Endothelial cell of umbilical vein (primary cell): ENCODE measurements at regions not wholly inside any gene's neighbourhood (a gene's known extent, or its start where the extent isn't known, plus 50 kb on each side); places are given as distances from the start of the nearest gene placed in this dataset.

Experiments used
- BruUV-seq: library from RNA; stranded (reverse); fragments of 400-500 nt; replicated peaks from 2 replicates; lab custom pipeline; 2021; lab: Mats Ljungman, UMichigan
- CTCF ChIA-PET: fragments of 300-600, 350-600 bp; sonication (Branson Sonifier 250); formaldehyde crosslinking; loops from one replicate; lab custom pipeline; 2021; ENCODE audit warnings: antibody characterized with exemption, inconsistent platforms; lab: Charles Lee
- POLR2A ChIA-PET: fragments of 300-600, 350-600 bp; sonication (Branson Sonifier 250); formaldehyde crosslinking; loops from one replicate; lab custom pipeline; 2021; ENCODE audit warnings: antibody characterized with exemption, inconsistent platforms; lab: Charles Lee
- DNase-seq: peaks from one replicate; pipeline ENCODE4 v3.0.0-alpha.2; 2011; ENCODE audit warnings: low read depth, low spot score
- FAIRE-seq: peaks from 2 replicates; lab custom pipeline; 2011; peaks lifted over from hg19 to GRCh38; lab: Jason Lieb, UNC
- H2AFZ ChIP-seq: 2 replicates; pipeline ENCODE4 v1.6.0; 2012; ENCODE audit warnings: low read depth, low read length, control low read depth, inconsistent platforms
- H3K27ac ChIP-seq: 2 replicates; pipeline ENCODE4 v1.5.1; 2011; ENCODE audit warnings: low read depth, mild to moderate bottlenecking, control low read depth, low read length, moderate library complexity; ENCODE audit not compliant: insufficient read depth
- H3K27me3 ChIP-seq, 2 experiments: 2 replicates each; pipeline versions ENCODE4 v1.6.0 to v1.6.1; 2011; ENCODE audit warnings: low read length in 2 of 2, mixed read lengths in 1 of 2; ENCODE audit not compliant: control insufficient read depth in 2 of 2, insufficient read depth in 2 of 2
- H3K36me3 ChIP-seq, 2 experiments: 2 replicates in 1 of 2; 3 replicates in 1 of 2; pipeline ENCODE4 v1.5.1; 2011; ENCODE audit warnings: low read length in 2 of 2, mild to moderate bottlenecking in 1 of 2, moderate library complexity in 1 of 2; ENCODE audit not compliant: control insufficient read depth in 2 of 2, insufficient read depth in 2 of 2; ENCODE audit errors: extremely low read depth in 1 of 2
- H3K4me1 ChIP-seq: 3 replicates; pipeline ENCODE4 v1.5.1; 2011; ENCODE audit warnings: mild to moderate bottlenecking, low read length; ENCODE audit not compliant: control insufficient read depth, insufficient read depth; ENCODE audit errors: extremely low read depth
- H3K4me2 ChIP-seq: 2 replicates; pipeline ENCODE4 v1.6.1; 2011; ENCODE audit warnings: low read length, control low read depth, mixed read lengths; ENCODE audit not compliant: insufficient read depth
- H3K4me3 ChIP-seq, 3 experiments: fragments of 200-600 bp in 1 of 3; sonication (generic), shearing (Covaris generic) in 1 of 3; replicated peaks in 1 of 3; 2 replicates each; pipeline ENCODE4 v1.5.1; 2011 to 2016; ENCODE audit warnings: control low read depth in 3 of 3, low read length in 3 of 3, mild to moderate bottlenecking in 2 of 3, inconsistent platforms in 1 of 3, low read depth in 1 of 3, moderate library complexity in 1 of 3; ENCODE audit not compliant: insufficient read depth in 1 of 3
- H3K79me2 ChIP-seq: 2 replicates; pipeline ENCODE4 v1.6.0; 2012; ENCODE audit warnings: low read length, inconsistent platforms; ENCODE audit not compliant: control insufficient read depth, insufficient read depth
- H3K9ac ChIP-seq: replicated peaks from 2 replicates; pipeline ENCODE3; 2011; ENCODE audit warnings: low read length, control low read depth; ENCODE audit not compliant: insufficient read depth; ENCODE audit errors: extremely low read depth
- H3K9me1 ChIP-seq: replicated peaks from 3 replicates; pipeline ENCODE4 v1.6.0; 2011; ENCODE audit warnings: mild to moderate bottlenecking, low read length; ENCODE audit not compliant: control insufficient read depth, insufficient read depth; ENCODE audit errors: extremely low read depth
- H3K9me3 ChIP-seq: replicated peaks from 2 replicates; pipeline ENCODE4 v1.5.1; 2012; ENCODE audit warnings: low read length, inconsistent platforms; ENCODE audit not compliant: control insufficient read depth, insufficient read depth
- H4K20me1 ChIP-seq: replicated peaks from 2 replicates; pipeline ENCODE3; 2011; ENCODE audit warnings: mild to moderate bottlenecking, low read length; ENCODE audit not compliant: control insufficient read depth, insufficient read depth; ENCODE audit errors: extremely low read depth
- EZH2 ChIP-seq: IDR thresholded peaks from 2 replicates; pipeline ENCODE4 v1.6.1; 2012; ENCODE audit warnings: borderline replicate concordance, low read depth, mild to moderate bottlenecking, moderate library complexity, low read length, inconsistent platforms; ENCODE audit not compliant: severe bottlenecking
- FOS ChIP-seq: IDR thresholded peaks from 2 replicates; pipeline ENCODE4 v1.6.1; 2011; ENCODE audit warnings: mild to moderate bottlenecking, low read length, moderate library complexity, borderline replicate concordance; ENCODE audit not compliant: insufficient read depth
- GATA2 ChIP-seq: IDR thresholded peaks from 2 replicates; pipeline ENCODE4 v1.7.0; 2011; ENCODE audit warnings: low read depth, mild to moderate bottlenecking, moderate library complexity, mixed read lengths, low read length; ENCODE audit not compliant: insufficient read length, insufficient read depth
- JUN ChIP-seq: IDR thresholded peaks from 2 replicates; pipeline ENCODE4 v1.6.1; 2011; ENCODE audit warnings: borderline replicate concordance, low read depth; ENCODE audit not compliant: insufficient read length, insufficient read depth
- MYC ChIP-seq: IDR thresholded peaks from one replicate; pipeline ENCODE4 v1.6.1; 2011; ENCODE audit warnings: mild to moderate bottlenecking, low read depth, low read length
- POLR2A ChIP-seq: IDR thresholded peaks from 2 replicates; pipeline ENCODE4 v1.6.1; 2012; ENCODE audit warnings: low read depth, mild to moderate bottlenecking, control low read depth, low read length
- POLR2AphosphoS5 ChIP-seq: IDR thresholded peaks from 2 replicates; pipeline ENCODE4 v1.6.1; 2012; ENCODE audit warnings: low read depth, mild to moderate bottlenecking, control low read depth, low read length, moderate library complexity; ENCODE audit not compliant: insufficient read depth
- dilution Hi-C: fragments of 300-500 bp; cut with MboI; formaldehyde crosslinking; loops from one replicate; pipeline ENCODE4 v1.15.0; 2019; ENCODE audit warnings: low sequenced_read_pairs; ENCODE audit not compliant: extremely low pct_ligation_motif_present
- intact Hi-C: fragments of 100-400 bp; cut with micrococcal nuclease; formaldehyde crosslinking; loops from one replicate; pipeline ENCODE4 v1.10.0; 2022
- TF ChIP-seq, protein P1 (sequence below), 2 donors: IDR thresholded peaks; 1 replicate in 1 of 2; 2 replicates in 1 of 2; pipeline ENCODE4 v1.5.1; 2011; ENCODE audit warnings: low read length in 2 of 2, mild to moderate bottlenecking in 2 of 2, moderate library complexity in 2 of 2, control low read depth in 1 of 2, inconsistent platforms in 1 of 2, low read depth in 1 of 2; ENCODE audit not compliant: insufficient read depth in 1 of 2; ENCODE audit errors: extremely low read depth in 1 of 2
- TF ChIP-seq, protein P2 (sequence below): IDR thresholded peaks from 2 replicates; pipeline ENCODE4 v1.6.1; 2011; ENCODE audit not compliant: insufficient read depth, insufficient read length

GRCh38 chr6:156582509-156582992 lies 194.6 kb upstream of the ARID1B start:
- TF ChIP-seq EZH2 = no peak
- no peak for TF ChIP-seq POLR2A
- TF ChIP-seq, protein P1, sequence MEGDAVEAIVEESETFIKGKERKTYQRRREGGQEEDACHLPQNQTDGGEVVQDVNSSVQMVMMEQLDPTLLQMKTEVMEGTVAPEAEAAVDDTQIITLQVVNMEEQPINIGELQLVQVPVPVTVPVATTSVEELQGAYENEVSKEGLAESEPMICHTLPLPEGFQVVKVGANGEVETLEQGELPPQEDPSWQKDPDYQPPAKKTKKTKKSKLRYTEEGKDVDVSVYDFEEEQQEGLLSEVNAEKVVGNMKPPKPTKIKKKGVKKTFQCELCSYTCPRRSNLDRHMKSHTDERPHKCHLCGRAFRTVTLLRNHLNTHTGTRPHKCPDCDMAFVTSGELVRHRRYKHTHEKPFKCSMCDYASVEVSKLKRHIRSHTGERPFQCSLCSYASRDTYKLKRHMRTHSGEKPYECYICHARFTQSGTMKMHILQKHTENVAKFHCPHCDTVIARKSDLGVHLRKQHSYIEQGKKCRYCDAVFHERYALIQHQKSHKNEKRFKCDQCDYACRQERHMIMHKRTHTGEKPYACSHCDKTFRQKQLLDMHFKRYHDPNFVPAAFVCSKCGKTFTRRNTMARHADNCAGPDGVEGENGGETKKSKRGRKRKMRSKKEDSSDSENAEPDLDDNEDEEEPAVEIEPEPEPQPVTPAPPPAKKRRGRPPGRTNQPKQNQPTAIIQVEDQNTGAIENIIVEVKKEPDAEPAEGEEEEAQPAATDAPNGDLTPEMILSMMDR (IDR thresholded peaks at IDR 0.05; ENCODE audit: extremely low read depth in 1 of 2, insufficient read depth in 1 of 2, low read depth in 1 of 2, low read length in 2 of 2) = no peak
- DNase-seq (no peak), FAIRE-seq (no peak)
- ChIA-PET CTCF (no interaction called here), POLR2A (no interaction called here)
- H3K4me2 ChIP-seq = no peak overlapping the region
- H2AFZ ChIP-seq = no peak overlapping the region
- no peak overlapping the region for H3K27ac ChIP-seq
- no peaks in the 10 kb centered on the region for H3K79me2 ChIP-seq
- no peaks in the 10 kb centered on the region for H3K4me1 ChIP-seq
- no TSS peak for BruUV-seq
- dilution Hi-C loops = no loop called here
- H4K20me1 ChIP-seq = no peaks in the 10 kb centered on the region
- H3K9me3 ChIP-seq = no peaks in the 10 kb centered on the region
- no peaks in the 10 kb centered on the region for H3K27me3 ChIP-seq
- no peak overlapping the region for H3K4me3 ChIP-seq
- no peaks in the 10 kb centered on the region for H3K9me1 ChIP-seq
- intact Hi-C loops = no loop called here
- no peak overlapping the region for H3K9ac ChIP-seq
- no peaks in the 10 kb centered on the region for H3K36me3 ChIP-seq

DNA sequence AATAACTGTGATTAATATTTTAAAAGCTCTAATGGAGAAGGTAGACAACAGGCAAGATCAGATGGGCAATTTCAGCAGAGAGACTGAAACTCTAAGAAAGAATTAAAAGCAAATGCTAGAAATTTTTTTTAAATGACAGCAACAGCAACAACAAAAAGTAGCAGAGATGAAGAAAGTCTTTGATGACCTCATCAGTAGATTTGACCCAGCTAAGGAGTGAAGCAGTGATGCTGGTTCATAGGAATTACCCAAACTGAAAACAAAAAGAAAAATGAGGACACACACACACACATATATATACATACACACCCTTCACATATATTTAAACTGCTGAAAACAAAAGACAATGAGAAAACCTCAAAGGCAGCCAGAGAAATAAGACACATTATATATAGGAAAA lies 197.6 kb upstream of the ARID1B start:
- no peaks in the 10 kb centered on the region for H3K79me2 ChIP-seq
- no peaks in the 10 kb centered on the region for H3K9me1 ChIP-seq
- ChIA-PET POLR2A (no interaction called here), CTCF (no interaction called here)
- dilution Hi-C loops (no loop called here), intact Hi-C loops (no loop called here)
- FAIRE-seq = no peak
- DNase-seq = no peak
- no peak for TF ChIP-seq GATA2
- TF ChIP-seq POLR2AphosphoS5 = no peak
- TF ChIP-seq, protein P1 (IDR thresholded peaks at IDR 0.05; ENCODE audit: extremely low read depth in 1 of 2, insufficient read depth in 1 of 2, low read depth in 1 of 2, low read length in 2 of 2) = no peak
- TF ChIP-seq POLR2A = no peak
- TF ChIP-seq EZH2 = no peak
- TF ChIP-seq, protein P2, sequence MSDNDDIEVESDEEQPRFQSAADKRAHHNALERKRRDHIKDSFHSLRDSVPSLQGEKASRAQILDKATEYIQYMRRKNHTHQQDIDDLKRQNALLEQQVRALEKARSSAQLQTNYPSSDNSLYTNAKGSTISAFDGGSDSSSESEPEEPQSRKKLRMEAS = no peak
- TF ChIP-seq JUN = no peak
- no peak for TF ChIP-seq FOS
- TF ChIP-seq MYC = no peak
- no peaks in the 10 kb centered on the region for H3K9me3 ChIP-seq
- no peaks in the 10 kb centered on the region for H3K4me1 ChIP-seq
- no peaks in the 10 kb centered on the region for H4K20me1 ChIP-seq
- H3K9ac ChIP-seq = no peak overlapping the region
- H3K4me2 ChIP-seq = no peak overlapping the region
- no peaks in the 10 kb centered on the region for H3K27me3 ChIP-seq
- BruUV-seq = no TSS peak
- no peak overlapping the region for H3K27ac ChIP-seq
- H3K36me3 ChIP-seq = no peaks in the 10 kb centered on the region
- H3K4me3 ChIP-seq = no peak overlapping the region
- no peak overlapping the region for H2AFZ ChIP-seq
